ENCODE measurements at regions not wholly inside any gene's neighbourhood (a gene's known extent, or its start where the extent isn't known, plus 50 kb on each side); places are given as distances from the start of the nearest gene placed in this dataset.

GRCh38 chr7:85535974-85536729 lies 349.3 kb upstream of the SEMA3D start:
- DNase-seq, result no peak
- in situ Hi-C loops (cut with HindIII; ENCODE audit: low pct_ligation_motif_present, low pct_unique_long_range_greater_than_20kb, low sequenced_read_pairs), result no loop called here

- DNase-seq, result no peak
These were observed 343.0 kb upstream of the SEMA3D start for GRCh38 chr7:85529831-85530230.

GRCh38 chr7:85529201-85529600 lies 342.3 kb upstream of the SEMA3D start:
- DNase-seq, result no peak
- in situ Hi-C loops (cut with HindIII; ENCODE audit: low pct_ligation_motif_present, low pct_unique_long_range_greater_than_20kb, low sequenced_read_pairs), result no loop called here

More at GRCh38 chr7:85529831-85530230, 343.0 kb upstream of the SEMA3D start:
- in situ Hi-C loops (cut with HindIII; ENCODE audit: low pct_ligation_motif_present, low pct_unique_long_range_greater_than_20kb, low sequenced_read_pairs), result no loop called here

- in situ Hi-C loops (cut with HindIII; ENCODE audit: low pct_ligation_motif_present, low pct_unique_long_range_greater_than_20kb, low sequenced_read_pairs), result no loop called here
- DNase-seq, result no peak
These were observed 341.7 kb upstream of the SEMA3D start for GRCh38 chr7:85528581-85528980.

- DNase-seq, result no peak
- in situ Hi-C loops (cut with HindIII; ENCODE audit: low pct_ligation_motif_present, low pct_unique_long_range_greater_than_20kb, low sequenced_read_pairs), result no loop called here
These were observed 338.8 kb upstream of the SEMA3D start for GRCh38 chr7:85525676-85526075.

- no peak for DNase-seq
- in situ Hi-C loops (cut with HindIII; ENCODE audit: low pct_ligation_motif_present, low pct_unique_long_range_greater_than_20kb, low sequenced_read_pairs), result no loop called here
These were observed 335.2 kb upstream of the SEMA3D start for GRCh38 chr7:85522070-85522469.

GRCh38 chr7:85521108-85521694 lies 334.3 kb upstream of the SEMA3D start:
- no peak for DNase-seq
- in situ Hi-C loops (cut with HindIII; ENCODE audit: low pct_ligation_motif_present, low pct_unique_long_range_greater_than_20kb, low sequenced_read_pairs), result no loop called here

- in situ Hi-C loops (cut with HindIII; ENCODE audit: low pct_ligation_motif_present, low pct_unique_long_range_greater_than_20kb, low sequenced_read_pairs), result no loop called here
- no peak for DNase-seq
These were observed 333.3 kb upstream of the SEMA3D start for GRCh38 chr7:85520175-85520574.

- no peak for DNase-seq
- in situ Hi-C loops (cut with HindIII; ENCODE audit: low pct_ligation_motif_present, low pct_unique_long_range_greater_than_20kb, low sequenced_read_pairs), result no loop called here
These were observed 329.8 kb upstream of the SEMA3D start for GRCh38 chr7:85516675-85517074.

GRCh38 chr7:85512790-85513189 lies 325.9 kb upstream of the SEMA3D start:
- in situ Hi-C loops (cut with HindIII; ENCODE audit: low pct_ligation_motif_present, low pct_unique_long_range_greater_than_20kb, low sequenced_read_pairs), result no loop called here
- no peak for DNase-seq

GRCh38 chr7:85510287-85510686 lies 323.4 kb upstream of the SEMA3D start:
- in situ Hi-C loops (cut with HindIII; ENCODE audit: low pct_ligation_motif_present, low pct_unique_long_range_greater_than_20kb, low sequenced_read_pairs), result no loop called here
- no peak for DNase-seq

- no peak for DNase-seq
- in situ Hi-C loops (cut with HindIII; ENCODE audit: low pct_ligation_motif_present, low pct_unique_long_range_greater_than_20kb, low sequenced_read_pairs), result no loop called here
These were observed 322.6 kb upstream of the SEMA3D start for GRCh38 chr7:85509476-85509875.

GRCh38 chr7:85508642-85509410 lies 322.0 kb upstream of the SEMA3D start:
- no peak for DNase-seq
- in situ Hi-C loops (cut with HindIII; ENCODE audit: low pct_ligation_motif_present, low pct_unique_long_range_greater_than_20kb, low sequenced_read_pairs), result no loop called here

- no peak for DNase-seq
- in situ Hi-C loops (cut with HindIII; ENCODE audit: low pct_ligation_motif_present, low pct_unique_long_range_greater_than_20kb, low sequenced_read_pairs), result no loop called here
These were observed 311.2 kb upstream of the SEMA3D start for GRCh38 chr7:85498031-85498430.

- in situ Hi-C loops (cut with HindIII; ENCODE audit: low pct_ligation_motif_present, low pct_unique_long_range_greater_than_20kb, low sequenced_read_pairs), result no loop called here
- DNase-seq, result no peak
These were observed 302.6 kb upstream of the SEMA3D start for GRCh38 chr7:85489498-85489897.

GRCh38 chr7:85488406-85488805 lies 301.6 kb upstream of the SEMA3D start:
- in situ Hi-C loops (cut with HindIII; ENCODE audit: low pct_ligation_motif_present, low pct_unique_long_range_greater_than_20kb, low sequenced_read_pairs), result no loop called here
- DNase-seq, result no peak

- DNase-seq, result no peak
- in situ Hi-C loops (cut with HindIII; ENCODE audit: low pct_ligation_motif_present, low pct_unique_long_range_greater_than_20kb, low sequenced_read_pairs), result no loop called here
These were observed 296.3 kb upstream of the SEMA3D start for GRCh38 chr7:85483177-85483576.

- in situ Hi-C loops (cut with HindIII; ENCODE audit: low pct_ligation_motif_present, low pct_unique_long_range_greater_than_20kb, low sequenced_read_pairs), result no loop called here
- no peak for DNase-seq
These were observed 293.8 kb upstream of the SEMA3D start for GRCh38 chr7:85480666-85481065.

GRCh38 chr7:85479918-85480643 lies 293.2 kb upstream of the SEMA3D start:
- in situ Hi-C loops (cut with HindIII; ENCODE audit: low pct_ligation_motif_present, low pct_unique_long_range_greater_than_20kb, low sequenced_read_pairs), result no loop called here
- no peak for DNase-seq
